Adrenal gland (tissue), 9 donors: ENCODE measurements at regions not wholly inside any gene's neighbourhood (a gene's known extent, or its start where the extent isn't known, plus 50 kb on each side); places are given as distances from the start of the nearest gene placed in this dataset.

ENCODE experiments used
- DNase-seq, 7 donors: peaks; one replicate each; pipeline ENCODE4 v3.0.0-alpha.2; 2019 to 2020
- H3K27ac ChIP-seq, 5 donors: fragments of 200-600 bp; sonication (generic) in 4 of 5; 1 replicate in 3 of 5; 2 replicates in 2 of 5; pipeline versions ENCODE4 v1.5.1 to v1.8.0; 2016 to 2020; ENCODE audit warnings: mild to moderate bottlenecking in 1 of 5
- H3K27me3 ChIP-seq: fragments of 200-600 bp; 2 replicates; pipeline ENCODE4 v1.8.0; 2021
- H3K36me3 ChIP-seq, 2 donors: fragments of 200-600 bp; replicated peaks in 1 of 2; 1 replicate in 1 of 2; 2 replicates in 1 of 2; pipeline versions ENCODE4 v1.5.1 to v1.8.0; 2018 to 2022
- H3K4me1 ChIP-seq, 2 donors: fragments of 200-600 bp; replicated peaks in 1 of 2; 1 replicate in 1 of 2; 2 replicates in 1 of 2; pipeline versions ENCODE4 v1.5.1 to v1.8.0; 2018 to 2021
- H3K4me3 ChIP-seq, 4 donors: fragments of 200-600 bp; sonication (generic) in 3 of 4; one replicate each; pipeline ENCODE4 v1.5.1; 2016 to 2018
- H3K9me3 ChIP-seq, 3 donors: fragments of 200-600 bp; sonication (generic) in 1 of 3; replicated peaks in 1 of 3; 1 replicate in 2 of 3; 2 replicates in 1 of 3; pipeline versions ENCODE4 v1.5.1 to v1.8.0; 2016 to 2021
- CTCF ChIP-seq, 6 experiments: fragments of 450-650 bp in 4 of 6; fragments of 200-600 bp in 2 of 6; sonication (generic) in 1 of 6; IDR thresholded peaks; 1 replicate in 5 of 6; 2 replicates in 1 of 6; pipeline versions ENCODE4 v1.5.1 to v1.8.0; 2016 to 2021; ENCODE audit warnings: antibody characterized with exemption in 6 of 6, mild to moderate bottlenecking in 2 of 6, moderate library complexity in 1 of 6
- POLR2A ChIP-seq, 2 donors: fragments of 450-650 bp; IDR thresholded peaks; one replicate each; pipeline ENCODE4 v1.6.1; 2017; ENCODE audit warnings: antibody characterized with exemption in 2 of 2, mild to moderate bottlenecking in 2 of 2, moderate library complexity in 1 of 2
- WGBS, 4 donors: extraction: QIAGEN DNeasy Blood & Tissue Kit in 2 of 4; methylation state at CpG; one replicate each; pipeline versions ENCODE4 v1.1.5 to v1.1.7; 2013 to 2017; 5-methylcytosine and 5-hydroxymethylcytosine counted together
- intact Hi-C, 2 donors: fragments of 100-400 bp; cut with DNase I; formaldehyde crosslinking; loops; one replicate each; pipeline versions ENCODE4 v1.14.1 to v1.15.0; 2022 to 2023
- donor health status: healthy with polysubstance abuse.
- donor health status: Bipolar disorder and iron deficiency.
- donor health status: DM: yes; HTN: yes; CAD: no.
- donor health status: DM: no; HTN: no; CAD: no.
- donor health status: DM: no; HTN: no; CAD: no.

- no peaks in the 10 kb centered on the region for H3K4me1 ChIP-seq
- H3K4me3 ChIP-seq = no peak overlapping the region
- TF ChIP-seq CTCF (IDR thresholded peaks at IDR 0.05) = no peak
- no peak for TF ChIP-seq POLR2A (IDR thresholded peaks at IDR 0.05)
- H3K27ac ChIP-seq = no peak overlapping the region
- 34 to 41% (median 37%) methylated on average over 7 of the region's 7 CpGs for WGBS, 4 donors
- intact Hi-C loops = no loop called here
- no peaks in the 10 kb centered on the region for H3K9me3 ChIP-seq
- DNase-seq = no peak
- no peaks in the 10 kb centered on the region for H3K36me3 ChIP-seq
- no peaks in the 10 kb centered on the region for H3K27me3 ChIP-seq
Measured at GRCh38 chr10:10293481-10293951, 724.2 kb upstream of the CELF2 start.

DNA sequence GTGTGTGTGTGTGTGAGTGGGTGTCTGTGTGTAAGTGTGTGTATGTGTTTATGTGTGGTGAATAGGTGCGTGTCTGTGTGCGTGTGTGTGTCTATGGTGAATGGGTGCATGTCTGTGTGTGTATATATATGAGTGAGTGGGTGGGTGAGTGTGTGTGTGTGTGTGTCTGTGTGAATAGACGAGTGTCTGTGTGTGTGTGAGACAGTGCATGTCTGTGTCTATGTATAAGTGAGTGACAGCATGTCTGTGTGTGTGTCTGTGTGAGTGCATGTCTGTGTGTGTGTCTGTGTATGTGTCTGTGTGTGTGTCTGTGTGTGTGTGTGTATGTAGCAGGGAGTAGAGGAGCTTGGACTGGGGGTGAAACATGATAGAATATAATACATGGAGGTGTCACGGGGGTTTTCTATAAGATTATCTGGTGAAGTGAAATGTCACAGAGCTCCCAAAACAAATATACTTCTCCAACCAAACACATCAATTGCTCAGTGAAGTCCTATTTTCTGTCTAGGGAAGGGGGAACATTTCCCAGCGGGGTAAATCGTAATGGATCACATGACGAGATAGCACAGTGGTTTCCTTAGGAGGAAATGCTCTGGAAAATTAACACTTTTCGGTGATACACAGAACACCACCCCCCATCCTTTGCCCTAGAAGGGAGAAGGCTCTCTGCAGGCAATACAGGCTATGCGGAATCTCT lies 723.3 kb upstream of the CELF2 start:
- H3K36me3 ChIP-seq = no peaks in the 10 kb centered on the region
- 77 to 83% (median 79%) methylated on average over 9 of the region's 9 CpGs for WGBS, 4 donors
- intact Hi-C loops = no loop called here
- no peak for DNase-seq
- no peak overlapping the region for H3K4me3 ChIP-seq
- H3K9me3 ChIP-seq = no peaks in the 10 kb centered on the region
- TF ChIP-seq CTCF (IDR thresholded peaks at IDR 0.05) = no peak
- TF ChIP-seq POLR2A (IDR thresholded peaks at IDR 0.05) = no peak
- H3K27ac ChIP-seq = no peak overlapping the region
- no peaks in the 10 kb centered on the region for H3K4me1 ChIP-seq
- H3K27me3 ChIP-seq = no peaks in the 10 kb centered on the region

DNA sequence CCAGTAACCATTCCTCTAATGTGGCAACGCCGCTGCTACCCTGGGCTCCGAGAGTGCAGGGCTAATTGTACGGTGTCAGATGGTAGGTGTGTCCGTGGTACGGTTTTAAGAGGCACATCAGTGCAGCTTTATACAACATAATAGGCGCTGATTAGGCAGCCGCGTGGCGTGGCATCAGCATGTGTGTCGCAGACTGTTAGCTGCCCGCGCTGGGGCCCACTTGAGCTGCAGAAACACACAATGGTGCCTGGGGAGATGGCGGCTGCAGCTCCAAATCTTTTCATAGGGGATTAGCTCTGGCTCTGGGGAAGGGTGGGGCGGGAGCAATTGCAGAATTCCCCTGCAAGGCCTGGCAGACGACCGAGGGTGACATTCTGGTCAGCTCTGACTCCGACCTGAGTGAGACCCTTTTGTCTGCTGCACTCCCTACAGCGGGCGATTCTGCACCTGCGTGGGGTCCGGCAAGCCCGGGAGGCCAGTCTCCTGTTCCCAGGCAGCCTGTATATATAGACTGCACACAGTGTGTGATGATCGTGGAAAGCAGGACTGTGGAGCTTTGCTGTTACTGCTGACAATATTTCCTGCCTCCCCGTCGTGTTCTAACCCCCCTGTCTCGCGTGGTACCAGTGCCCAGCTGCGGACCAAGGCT lies 722.7 kb upstream of the CELF2 start:
- no peak overlapping the region for H3K4me3 ChIP-seq
- 77 to 88% (median 80%) methylated on average over 23 to 29 of the region's 29 CpGs for WGBS, 4 donors
- H3K4me1 ChIP-seq = no peaks in the 10 kb centered on the region
- H3K27me3 ChIP-seq = no peaks in the 10 kb centered on the region
- H3K9me3 ChIP-seq = no peaks in the 10 kb centered on the region
- no peak for DNase-seq
- TF ChIP-seq CTCF (IDR thresholded peaks at IDR 0.05) (no peak), POLR2A (IDR thresholded peaks at IDR 0.05) (no peak)
- intact Hi-C loops = no loop called here
- no peak overlapping the region for H3K27ac ChIP-seq
- no peaks in the 10 kb centered on the region for H3K36me3 ChIP-seq

GRCh38 chr10:10295537-10295936 lies 722.1 kb upstream of the CELF2 start:
- no peaks in the 10 kb centered on the region for H3K27me3 ChIP-seq
- intact Hi-C loops = no loop called here
- no peaks in the 10 kb centered on the region for H3K4me1 ChIP-seq
- 68 to 78% (median 69%) methylated on average over 10 of the region's 10 CpGs for WGBS, 4 donors
- no peak overlapping the region for H3K4me3 ChIP-seq
- no peaks in the 10 kb centered on the region for H3K9me3 ChIP-seq
- no peaks in the 10 kb centered on the region for H3K36me3 ChIP-seq
- no peak for DNase-seq
- H3K27ac ChIP-seq = no peak overlapping the region
- TF ChIP-seq CTCF (IDR thresholded peaks at IDR 0.05) (no peak), POLR2A (IDR thresholded peaks at IDR 0.05) (no peak)
